ENCODE measurements at regions not wholly inside any gene's neighbourhood (a gene's known extent, or its start where the extent isn't known, plus 50 kb on each side); places are given as distances from the start of the nearest gene placed in this dataset.

GRCh38 chr1:184903111-184903692, 71.1 kb downstream of the NIBAN1 start:
- Histone ChIP-seq H3K27ac (ENCODE audit: low read depth, low read length) (no peak overlapping the region), H3K14ac (ENCODE audit: insufficient read length) (no peak overlapping the region), H3K56ac (replicated peaks; ENCODE audit: insufficient read length, low read depth, low read length) (no peak overlapping the region), H2BK5ac (ENCODE audit: low read depth, low read length) (no peak overlapping the region), H2AK5ac (ENCODE audit: low read depth, low read length) (no peak overlapping the region), H4K8ac (ENCODE audit: extremely low read depth, insufficient read depth, low read length) (no peak overlapping the region), H3K9me3 (ENCODE audit: insufficient read depth in 2 of 2, low read depth in 1 of 2, low read length in 1 of 2) (no peaks in the 10 kb centered on the region), H2BK120ac (replicated peaks; ENCODE audit: low read depth, low read length) (no peak overlapping the region), H3K23ac (ENCODE audit: insufficient read length) (no peak overlapping the region), H4K5ac (ENCODE audit: insufficient read length, low read depth, low read length) (no peak overlapping the region), H3K27me3 (replicated peaks in 1 of 4; ENCODE audit: control insufficient read depth in 3 of 4, extremely low read depth in 1 of 4, insufficient read depth in 3 of 4, low read length in 3 of 4) (no peaks in the 10 kb centered on the region), H3K18ac (ENCODE audit: extremely low read depth, low read length) (no peak overlapping the region), H2BK15ac (ENCODE audit: low read length) (no peak overlapping the region), H3K4me3 (ENCODE audit: extremely low read depth in 1 of 4, insufficient read depth in 2 of 4, low read depth in 3 of 4, low read length in 4 of 4) (no peak overlapping the region), H3K9ac (replicated peaks in 1 of 4; ENCODE audit: extremely low read depth in 1 of 4, low read depth in 3 of 4, low read length in 3 of 4) (no peak overlapping the region), H2BK20ac (ENCODE audit: low read length) (no peak overlapping the region), H3K23me2 (ENCODE audit: low read depth, low read length) (no peaks in the 10 kb centered on the region), H3K36me3 (ENCODE audit: control insufficient read depth in 2 of 4, insufficient read depth in 4 of 4, low read length in 3 of 4) (no peaks in the 10 kb centered on the region), H2BK12ac (ENCODE audit: low read depth, low read length) (no peak overlapping the region), H4K20me1 (replicated peaks in 1 of 2; ENCODE audit: control insufficient read depth in 1 of 2, insufficient read depth in 2 of 2, low read length in 2 of 2) (no peaks in the 10 kb centered on the region), H3K4me1 (replicated peaks in 1 of 4; ENCODE audit: control insufficient read depth in 3 of 4, insufficient read depth in 4 of 4, low read length in 3 of 4) (peaks cover 0 to 5% (median 2%) of the 10 kb centered on the region in 4 experiments; a peak in 2 of 7 replicates), H2AFZ (ENCODE audit: low read length) (no peak overlapping the region), H3K79me2 (ENCODE audit: control insufficient read depth in 1 of 2, insufficient read depth in 2 of 2, low read length in 2 of 2) (no peaks in the 10 kb centered on the region), H3K4ac (replicated peaks; ENCODE audit: insufficient read length, low read depth, low read length) (no peak overlapping the region), H3K4me2 (ENCODE audit: insufficient read depth in 1 of 2, low read depth in 2 of 2, low read length in 2 of 2) (no peak overlapping the region), H4K91ac (replicated peaks; ENCODE audit: insufficient read length, low read length) (no peak overlapping the region), H3K79me1 (ENCODE audit: low read depth, low read length) (no peaks in the 10 kb centered on the region)
- DNase-seq (ENCODE audit: low read depth in 1 of 2, low spot score in 2 of 2) (no peak), FAIRE-seq (no peak)
- ChIA-PET CTCF (ENCODE audit: partially characterized antibody) (interaction anchor here (0.5 to 1.1 kb wide), 5 partner anchors 8 to 153 kb away, joined by 3 to 5 read pairs (median 3); no protein-coding TSS in a partner anchor), POLR2A (ENCODE audit: partially characterized antibody) (interaction anchor here (0.7 to 0.9 kb wide), 2 partner anchors 18 to 20 kb away, joined by 3 read pairs; no protein-coding TSS in a partner anchor)
- no peak for TF ChIP-seq SP1 (IDR thresholded peaks at IDR 0.05; ENCODE audit: low read depth, low read length)
- no peak for TF ChIP-seq JUN (IDR thresholded peaks at IDR 0.05; ENCODE audit: low read depth, low read length)
- no peak for TF ChIP-seq BRCA1 (IDR thresholded peaks at IDR 0.05; ENCODE audit: low read depth, low read length)
- no peak for TF ChIP-seq ASH2L (IDR thresholded peaks at IDR 0.05; ENCODE audit: low read length)
- TF ChIP-seq SP4 (IDR thresholded peaks at IDR 0.05; ENCODE audit: low read length), result no peak
- TF ChIP-seq TAF1 (IDR thresholded peaks at IDR 0.05; ENCODE audit: low read depth, low read length), result no peak
- TF ChIP-seq SRF (IDR thresholded peaks at IDR 0.05; ENCODE audit: low read depth, low read length), result no peak
- no peak for TF ChIP-seq ATF3 (IDR thresholded peaks at IDR 0.05; ENCODE audit: insufficient read depth, low read depth, low read length)
- no peak for TF ChIP-seq CBX5 (IDR thresholded peaks at IDR 0.05; ENCODE audit: low read depth, low read length)
- TF ChIP-seq CEBPB (IDR thresholded peaks at IDR 0.05; ENCODE audit: low read depth, low read length), result no peak
- TF ChIP-seq EP300 (IDR thresholded peaks at IDR 0.05; ENCODE audit: borderline replicate concordance in 1 of 2, low read depth in 2 of 2, low read length in 2 of 2), result no peak
- no peak for TF ChIP-seq POLR2A (IDR thresholded peaks at IDR 0.05; ENCODE audit: control extremely low read depth in 1 of 2, low read depth in 2 of 2, low read length in 2 of 2)
- TF ChIP-seq SAP30 (IDR thresholded peaks at IDR 0.05; ENCODE audit: insufficient read depth, insufficient replicate concordance, low read length), result no peak
- TF ChIP-seq SIRT6 (IDR thresholded peaks at IDR 0.05; ENCODE audit: low read length), result no peak
- no peak for TF ChIP-seq KDM1A (IDR thresholded peaks at IDR 0.05; ENCODE audit: borderline replicate concordance, low read length)
- WGBS, 2 experiments (ENCODE audit: extremely low coverage in 1 of 2, insufficient coverage in 1 of 2, insufficient read length in 1 of 2, insufficient replicate concordance in 2 of 2, low coverage in 1 of 2, low lambda C conversion rate in 2 of 2, missing lambda C conversion rate in 1 of 2), result 92% methylated on average over 2 of the region's 2 CpGs; no CpG with 5 or more reads in 1 of the 2 experiments
